ENCODE measurements at regions not wholly inside any gene's neighbourhood (a gene's known extent, or its start where the extent isn't known, plus 50 kb on each side); places are given as distances from the start of the nearest gene placed in this dataset.
"Not testable (repeated sequence)": the region's sequence is repeated elsewhere in the genome, so short reads cannot be mapped to it uniquely, and the experiment has no call there.

GRCh38 chr3:178352326-178353005, 183.8 kb upstream of the KCNMB2 start:
- peak; percentile 36 for DNase-seq (ENCODE audit: low spot score)

GRCh38 chr3:178353006-178353694, 183.1 kb upstream of the KCNMB2 start:
- no peak for DNase-seq (ENCODE audit: low spot score)

- DNase-seq (ENCODE audit: low spot score), result no peak
Observed at GRCh38 chr3:178359728-178360127, 176.5 kb upstream of the KCNMB2 start.

- DNase-seq (ENCODE audit: low spot score), result not testable (repeated sequence)
Observed at GRCh38 chr3:178363048-178363447, 173.2 kb upstream of the KCNMB2 start.

- DNase-seq (ENCODE audit: low spot score), result no peak
Observed at GRCh38 chr3:178367817-178368617, 168.2 kb upstream of the KCNMB2 start.

- DNase-seq (ENCODE audit: low spot score), result no peak
Observed at GRCh38 chr3:178369006-178369405, 167.2 kb upstream of the KCNMB2 start.

GRCh38 chr3:178369811-178370210, 166.4 kb upstream of the KCNMB2 start:
- DNase-seq (ENCODE audit: low spot score), result no peak

- no peak for DNase-seq (ENCODE audit: low spot score)
Observed at GRCh38 chr3:178370387-178370786, 165.8 kb upstream of the KCNMB2 start.

GRCh38 chr3:178381555-178381954, 154.7 kb upstream of the KCNMB2 start:
- no peak for DNase-seq (ENCODE audit: low spot score)

- no peak for DNase-seq (ENCODE audit: low spot score)
Observed at GRCh38 chr3:178381971-178382448, 154.2 kb upstream of the KCNMB2 start.

GRCh38 chr3:178382449-178383061, 153.7 kb upstream of the KCNMB2 start:
- DNase-seq (ENCODE audit: low spot score), result no peak

GRCh38 chr3:178384321-178385230, 151.7 kb upstream of the KCNMB2 start:
- DNase-seq (ENCODE audit: low spot score), result no peak

GRCh38 chr3:178385280-178385952, 150.8 kb upstream of the KCNMB2 start:
- DNase-seq (ENCODE audit: low spot score), result peak; percentile 38

GRCh38 chr3:178386401-178386800, 149.8 kb upstream of the KCNMB2 start:
- no peak for DNase-seq (ENCODE audit: low spot score)

GRCh38 chr3:178386880-178387279, 149.4 kb upstream of the KCNMB2 start:
- DNase-seq (ENCODE audit: low spot score), result no peak

- DNase-seq (ENCODE audit: low spot score), result no peak
Observed at GRCh38 chr3:178388473-178388872, 147.8 kb upstream of the KCNMB2 start.

GRCh38 chr3:178389258-178389657, 147.0 kb upstream of the KCNMB2 start:
- DNase-seq (ENCODE audit: low spot score), result no peak

GRCh38 chr3:178392511-178392926, 143.7 kb upstream of the KCNMB2 start:
- DNase-seq (ENCODE audit: low spot score), result no peak

GRCh38 chr3:178393146-178393545, 143.1 kb upstream of the KCNMB2 start:
- DNase-seq (ENCODE audit: low spot score), result no peak

- DNase-seq (ENCODE audit: low spot score), result no peak
Observed at GRCh38 chr3:178393824-178394223, 142.4 kb upstream of the KCNMB2 start.

- DNase-seq (ENCODE audit: low spot score), result no peak
Observed at GRCh38 chr3:178396318-178396717, 139.9 kb upstream of the KCNMB2 start.

All from iPS-NIHi11 (cell line).